HG03469 (cell line): ENCODE measurements at regions not wholly inside any gene's neighbourhood (a gene's known extent, or its start where the extent isn't known, plus 50 kb on each side); places are given as distances from the start of the nearest gene placed in this dataset.

Experiments used
- ATAC-seq: cut with Tn5 transposase; IDR thresholded peaks from one replicate; pipeline ENCODE4 v1.9.1; 2021; ENCODE audit warnings: mild to moderate bottlenecking, moderate library complexity, moderate number of reproducible peaks; ENCODE audit not compliant: unreplicated experiment

- no peak for ATAC-seq
These were observed 130.1 kb upstream of the PIEZO2 start for GRCh38 chr18:11279461-11279860.

DNA sequence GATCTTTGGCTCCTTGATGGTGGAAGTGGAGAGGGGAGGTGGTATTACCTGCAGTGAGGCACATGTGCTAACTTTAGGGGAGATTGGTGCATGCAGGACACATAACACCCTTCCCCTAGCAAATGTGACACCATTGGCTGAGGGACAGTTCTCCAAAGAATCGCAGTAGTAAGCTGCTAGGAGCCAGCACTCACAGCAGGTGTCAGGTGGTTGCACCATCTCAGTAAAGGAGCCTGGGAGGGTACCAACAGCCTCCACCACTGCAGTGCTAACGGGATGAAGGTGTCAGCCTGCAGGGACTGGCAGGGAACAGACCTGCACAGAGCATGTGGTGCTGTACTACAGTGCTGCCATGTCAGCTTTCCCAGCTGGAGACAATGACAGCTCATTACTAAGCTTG, 127.3 kb upstream of the PIEZO2 start:
- ATAC-seq = no peak

DNA sequence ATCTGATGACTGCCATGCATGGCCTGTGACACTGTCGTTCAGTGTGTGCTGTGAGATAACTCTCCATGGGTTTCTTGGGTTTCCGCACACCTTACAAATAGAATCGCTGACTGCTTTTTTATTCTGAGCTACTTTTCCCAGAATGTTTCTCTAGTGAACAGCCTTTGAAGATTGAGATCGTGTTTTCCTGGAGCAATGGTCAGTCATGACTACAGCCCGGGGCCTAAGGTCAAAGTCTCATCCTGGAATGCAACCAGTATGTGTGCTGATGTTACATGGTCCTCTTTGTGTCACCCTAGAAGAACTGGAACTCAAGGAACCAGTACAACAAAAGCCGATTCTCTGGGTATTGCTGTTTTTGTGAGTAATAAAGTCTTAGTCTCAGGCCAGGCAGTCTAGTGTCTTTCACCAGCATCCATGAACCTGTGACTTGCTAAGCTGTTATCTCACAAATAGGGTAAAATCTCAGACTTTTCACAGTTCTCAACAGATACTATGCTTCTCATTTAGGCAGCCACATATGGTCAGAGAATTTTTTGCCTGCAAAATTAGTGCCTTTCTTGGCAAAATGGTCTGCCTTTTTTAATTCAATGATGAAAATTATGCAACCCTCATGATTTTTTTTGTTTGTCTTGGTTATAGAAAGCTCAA, 124.9 kb upstream of the PIEZO2 start:
- no peak for ATAC-seq

- no peak for ATAC-seq
These were observed 123.1 kb upstream of the PIEZO2 start for GRCh38 chr18:11272516-11272915.

- no peak for ATAC-seq
These were observed 122.6 kb upstream of the PIEZO2 start for GRCh38 chr18:11271954-11272353.

DNA sequence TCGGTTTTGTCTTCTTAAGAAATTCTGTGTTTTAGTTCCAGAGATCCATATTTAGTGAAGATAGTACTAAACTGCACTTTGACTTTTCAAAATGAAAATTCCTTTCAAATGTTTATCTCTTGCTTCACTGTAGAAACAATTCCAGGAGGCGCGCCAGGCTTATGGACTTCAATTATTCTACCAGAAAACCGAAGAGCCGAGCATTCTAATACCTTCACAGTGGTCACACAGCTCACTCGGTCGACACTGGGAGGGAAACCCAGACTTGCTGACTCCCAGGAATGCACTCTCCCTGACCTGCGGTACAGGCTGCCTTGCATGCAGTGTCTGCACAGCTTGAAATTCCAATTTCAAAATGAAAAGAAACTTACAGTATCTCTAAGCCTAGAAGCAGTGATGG, 119.9 kb upstream of the PIEZO2 start:
- ATAC-seq = no peak

GRCh38 chr18:11268741-11269233, 119.4 kb upstream of the PIEZO2 start:
- no peak for ATAC-seq

DNA sequence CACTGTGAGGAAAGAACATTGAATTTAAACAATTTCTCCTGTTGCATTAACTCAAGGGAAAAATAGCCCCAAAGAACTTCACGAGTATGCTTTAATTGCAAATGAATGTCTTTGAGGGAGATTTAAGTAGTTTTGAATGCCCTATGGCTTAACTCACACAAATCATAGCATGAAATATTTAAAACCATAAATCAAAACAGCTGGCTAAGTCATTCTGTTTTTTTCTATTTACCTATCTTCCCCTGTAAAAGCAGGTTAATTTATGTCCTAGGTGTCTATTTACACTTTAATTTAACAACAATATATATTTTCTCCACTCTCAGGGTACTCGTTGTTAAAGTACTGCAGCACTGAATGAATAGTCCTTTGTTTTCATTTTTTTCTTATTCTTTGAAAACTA, 118.8 kb upstream of the PIEZO2 start:
- ATAC-seq = no peak

DNA sequence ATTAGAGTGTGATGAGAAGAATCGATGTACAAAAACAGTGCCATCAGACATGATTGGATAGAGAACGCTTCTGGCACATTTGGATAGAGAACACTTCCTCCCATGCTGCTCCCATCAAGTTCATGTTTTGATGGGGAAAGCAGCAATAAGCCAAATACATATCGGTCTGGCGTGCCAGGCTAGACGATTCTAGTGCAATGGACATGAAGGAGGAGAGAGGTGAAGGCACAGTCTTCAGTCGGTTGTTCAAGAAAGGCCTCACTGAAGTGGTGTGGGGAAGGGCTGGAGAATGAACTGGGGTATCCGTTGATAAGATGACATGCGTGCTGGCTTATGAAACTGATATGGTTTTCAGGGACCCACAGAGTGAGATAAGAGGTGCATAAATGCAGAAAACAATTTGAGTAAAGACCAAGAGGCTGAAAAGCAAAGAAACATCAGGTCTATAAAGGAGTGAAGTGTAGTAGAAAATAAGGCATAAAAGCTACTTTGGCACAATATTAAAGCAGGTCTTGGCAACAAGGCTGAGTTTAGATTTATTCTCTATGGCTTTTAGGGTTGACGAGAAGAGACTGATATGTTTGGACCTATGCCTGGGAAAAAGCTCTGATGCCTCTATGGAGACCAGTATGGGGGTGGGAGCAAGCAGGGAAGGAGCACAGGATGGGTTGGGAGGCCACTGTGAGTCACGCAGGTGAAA, 117.6 kb upstream of the PIEZO2 start:
- ATAC-seq = no peak

DNA sequence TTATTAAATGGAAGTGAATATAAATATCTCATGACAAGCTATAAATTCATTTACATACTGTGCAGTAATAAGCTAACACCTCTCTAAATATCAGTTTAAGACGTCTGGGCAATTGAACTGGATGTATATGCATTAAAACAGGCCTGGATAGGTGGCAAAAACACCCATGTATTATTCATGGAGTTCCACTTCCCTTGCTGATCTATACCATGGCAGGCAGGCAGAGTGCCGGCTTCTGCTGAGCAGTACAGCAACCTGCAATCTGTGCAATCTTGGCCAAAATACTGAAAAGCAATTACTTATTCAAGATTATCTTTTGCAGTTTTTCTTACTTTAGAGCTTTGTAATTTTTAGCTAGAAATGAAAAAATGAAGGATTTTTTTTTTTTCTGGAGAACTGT, 112.1 kb upstream of the PIEZO2 start:
- no peak for ATAC-seq

DNA sequence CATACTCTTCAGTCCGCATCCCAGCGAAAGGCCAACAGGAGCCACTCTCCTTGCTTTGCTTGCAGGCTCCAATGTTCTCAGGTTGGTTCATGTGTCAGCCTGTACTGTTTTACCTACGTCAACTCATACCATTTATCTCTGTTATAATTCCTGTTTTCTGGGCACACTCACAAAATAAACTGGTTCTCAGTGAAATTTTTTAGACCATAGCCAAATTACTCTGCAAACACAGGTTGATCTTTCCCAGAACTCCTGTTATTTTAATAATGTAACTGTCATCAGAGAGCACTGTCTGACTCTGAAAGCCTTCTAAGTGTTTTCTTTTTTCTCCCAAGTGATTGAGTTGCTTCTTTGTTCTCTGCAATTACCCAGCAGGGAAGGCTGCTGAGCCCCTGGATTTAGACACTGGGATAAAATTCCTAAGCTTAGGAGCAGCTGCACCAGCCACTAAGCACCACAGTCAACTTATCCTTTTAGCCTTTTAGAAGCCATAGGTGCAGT, 111.6 kb upstream of the PIEZO2 start:
- ATAC-seq = no peak

DNA sequence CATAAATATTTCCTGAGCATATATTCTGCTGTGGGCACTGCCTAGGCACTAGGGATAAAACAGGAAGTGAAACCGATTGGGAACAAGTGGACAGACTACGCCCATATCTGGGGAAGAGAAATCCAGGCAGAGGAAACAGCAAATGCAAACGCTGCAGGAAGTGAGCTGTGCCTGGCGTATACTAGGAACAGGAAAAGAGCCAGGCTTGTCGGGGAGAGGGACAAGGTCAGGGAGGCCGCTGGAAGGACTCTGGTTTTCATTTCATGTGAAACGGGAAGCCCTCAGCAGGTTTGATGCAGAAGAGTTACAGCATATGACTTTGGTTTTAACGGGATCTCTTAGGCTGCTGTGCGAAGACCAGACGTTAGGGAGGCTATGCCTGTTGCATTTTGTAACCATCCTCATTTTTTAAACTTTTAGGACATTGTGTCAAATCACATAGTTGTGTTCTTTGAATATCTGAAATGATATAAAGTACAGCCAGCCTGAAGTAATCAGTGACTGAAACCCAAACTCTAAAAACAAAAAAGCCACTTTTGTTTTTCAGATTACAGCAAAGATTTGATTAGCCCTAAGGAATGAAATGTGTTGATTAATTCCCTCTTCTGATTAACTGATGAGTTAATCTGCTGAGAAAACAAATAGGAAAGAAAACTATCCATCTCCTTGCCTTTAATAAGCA, 110.2 kb upstream of the PIEZO2 start:
- no peak for ATAC-seq

- no peak for ATAC-seq
These were observed 108.8 kb upstream of the PIEZO2 start for GRCh38 chr18:11258039-11258610.

DNA sequence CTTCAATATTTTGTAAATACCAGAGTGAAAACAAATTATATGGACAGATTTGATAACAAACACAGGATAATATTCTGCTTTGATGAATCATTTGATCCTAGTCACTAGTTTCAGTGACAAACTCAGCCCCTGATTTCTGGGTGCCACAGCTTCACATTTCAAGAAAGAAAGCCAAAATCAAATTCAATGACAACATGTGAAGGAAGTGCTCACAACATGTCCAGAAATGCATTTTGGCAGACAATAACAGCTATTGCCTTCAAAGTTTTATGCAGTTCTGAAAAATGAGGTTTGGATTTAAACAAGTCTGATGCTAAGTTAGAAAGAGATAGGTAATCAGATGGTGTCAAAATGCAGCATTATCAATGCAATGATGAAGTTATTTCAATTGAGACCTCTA, 106.9 kb upstream of the PIEZO2 start:
- no peak for ATAC-seq

DNA sequence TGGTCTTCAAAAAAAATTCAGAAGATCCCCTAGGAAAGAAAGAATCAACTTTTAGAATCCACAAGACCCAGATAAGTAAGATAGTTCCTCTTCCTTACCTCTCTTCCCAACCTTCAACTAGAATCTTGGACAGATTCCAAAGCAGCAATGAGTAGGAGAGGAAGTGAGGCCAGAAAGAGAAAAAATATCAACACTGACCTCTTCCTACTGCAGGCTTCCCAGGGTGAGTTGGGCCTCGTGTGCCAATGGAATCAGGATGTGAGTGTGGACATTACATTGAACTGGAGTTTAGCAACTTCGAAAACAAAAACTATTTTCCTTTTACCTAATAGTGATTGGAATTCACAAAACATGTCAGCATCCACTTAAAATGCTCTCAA, 102.5 kb upstream of the PIEZO2 start:
- ATAC-seq = no peak

DNA sequence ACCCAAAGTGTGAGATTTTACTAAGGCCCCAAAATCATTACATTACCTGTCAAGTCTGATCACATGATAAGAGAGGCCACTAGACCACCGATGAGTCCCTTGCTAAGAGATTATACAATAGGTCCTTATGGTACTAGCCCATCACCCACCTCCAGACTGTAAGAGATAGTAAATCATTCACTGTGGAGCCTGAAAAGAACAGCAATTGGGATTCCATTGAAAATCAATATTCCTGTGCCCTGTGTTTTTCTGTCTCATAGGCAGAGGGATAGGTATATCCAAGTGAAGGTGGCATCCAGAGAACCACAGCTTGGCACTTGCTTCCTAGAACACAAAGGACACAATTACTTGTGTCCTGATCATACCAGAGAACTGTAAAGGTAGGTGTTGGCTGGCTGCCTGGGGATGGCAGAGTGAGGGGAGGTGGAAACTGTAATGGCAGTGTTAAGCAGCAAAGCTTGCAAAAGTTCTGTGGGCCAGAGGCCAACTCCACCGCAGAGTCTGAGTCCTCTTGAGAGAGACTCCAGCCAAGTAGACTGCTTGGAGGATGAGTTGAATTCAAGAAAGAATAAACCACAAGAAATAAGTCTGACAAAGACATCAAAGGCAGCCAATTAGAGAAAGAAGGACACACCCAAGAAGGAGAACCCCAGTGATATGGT, 102.0 kb upstream of the PIEZO2 start:
- ATAC-seq = no peak

DNA sequence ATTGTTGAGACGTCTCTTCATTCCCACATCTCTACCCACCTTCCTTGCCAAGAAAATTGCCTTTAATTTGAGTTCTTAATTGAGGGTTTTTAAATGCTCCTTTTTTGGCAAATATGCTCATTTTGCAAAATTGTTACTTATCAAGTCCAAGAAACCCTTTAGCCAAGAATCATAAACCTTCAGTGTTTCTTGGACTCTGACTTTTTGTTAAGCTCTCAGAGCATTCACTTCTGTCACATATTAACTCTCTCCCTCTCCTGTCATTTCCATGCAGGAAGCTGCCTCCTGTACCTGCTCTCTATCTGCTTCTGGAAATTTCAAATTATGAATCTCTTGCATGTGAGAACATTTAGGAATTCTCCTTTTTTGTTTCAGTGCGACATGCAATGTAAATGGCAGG, 100.0 kb upstream of the PIEZO2 start:
- ATAC-seq = no peak

DNA sequence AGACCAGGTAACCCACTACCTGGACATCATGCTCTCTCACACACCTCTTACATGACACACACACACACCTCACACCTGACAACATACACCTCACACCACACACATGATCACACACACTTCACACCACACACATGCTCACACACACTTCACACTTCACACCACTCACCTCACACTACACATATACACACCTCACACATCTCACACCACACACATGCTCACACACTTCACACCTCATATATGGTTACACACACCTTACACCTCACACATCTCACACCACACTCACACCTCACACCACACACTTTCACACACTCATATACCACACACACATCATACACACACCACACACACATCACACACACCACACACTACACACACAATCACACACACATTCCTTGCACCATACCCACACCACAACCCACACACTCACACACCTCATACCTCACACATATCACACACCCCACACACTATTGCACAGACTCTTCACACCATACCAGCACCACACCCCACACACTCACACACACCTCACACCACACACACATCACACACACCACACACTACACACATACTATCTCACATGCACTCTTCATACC, 98.1 kb upstream of the PIEZO2 start:
- ATAC-seq = no peak

DNA sequence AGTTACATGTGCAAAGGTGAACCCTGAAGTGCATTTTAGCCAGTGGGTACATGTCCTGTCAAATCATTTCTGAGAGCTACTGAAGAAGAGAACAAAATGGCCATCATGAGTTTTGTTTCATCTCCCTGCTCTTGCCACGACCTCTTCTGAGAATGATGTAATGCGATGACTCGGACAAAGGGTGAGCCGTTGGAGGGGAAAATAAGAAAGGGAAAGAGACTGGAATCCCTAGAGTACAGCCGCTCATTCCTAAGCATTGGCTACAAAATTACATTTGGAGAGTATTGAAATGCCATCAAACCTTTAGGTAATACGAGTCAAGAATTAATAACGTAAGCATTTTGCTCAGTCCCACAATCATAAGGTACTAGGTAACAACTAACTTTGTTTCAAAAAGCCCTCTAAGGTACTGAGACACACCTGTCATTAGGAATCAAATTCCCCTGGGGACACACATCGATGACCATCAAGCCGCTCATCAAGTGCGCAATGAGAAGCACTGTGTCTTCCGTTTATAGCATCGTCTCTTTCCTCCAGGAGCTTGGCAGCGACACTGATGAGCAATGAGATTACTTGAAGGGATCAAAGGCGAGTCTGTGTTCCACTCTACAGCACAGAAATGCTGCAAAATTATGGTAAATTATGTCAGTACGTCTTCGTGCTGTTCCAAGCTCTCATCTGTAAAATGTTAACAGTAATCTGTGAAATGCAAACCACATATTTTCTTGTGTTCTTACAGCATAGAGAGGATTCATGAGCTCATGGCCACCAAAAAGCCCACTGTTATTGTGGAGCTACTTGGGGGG, 97.3 kb upstream of the PIEZO2 start:
- ATAC-seq = no peak

DNA sequence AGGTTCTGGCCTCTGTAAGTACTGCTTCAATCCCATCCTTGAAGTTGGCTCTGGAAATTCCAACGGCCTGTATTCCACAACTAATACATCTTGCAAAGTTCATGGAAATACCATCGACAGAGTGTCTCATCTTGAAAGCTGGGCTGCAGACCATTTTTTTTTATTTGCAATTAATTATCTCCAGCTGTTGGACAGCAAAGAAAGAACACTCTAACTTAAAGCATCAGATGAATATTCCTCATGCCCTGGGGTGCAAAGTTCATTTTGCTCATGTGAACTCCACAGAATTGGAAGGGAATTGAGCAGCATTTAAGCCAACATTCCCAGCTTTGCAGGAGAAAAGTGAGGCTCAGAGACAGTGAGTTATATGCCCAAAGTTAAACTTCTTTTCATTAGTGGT, 96.5 kb upstream of the PIEZO2 start:
- no peak for ATAC-seq
